DOHH2 (cell line): ENCODE measurements at regions not wholly inside any gene's neighbourhood (a gene's known extent, or its start where the extent isn't known, plus 50 kb on each side); places are given as distances from the start of the nearest gene placed in this dataset.

Experiments used
- H3F3A ChIP-seq: fragments of 200-600 bp; sonication (generic), shearing (Covaris generic); 2 replicates; pipeline ENCODE4 v1.6.0; 2016; ENCODE audit warnings: antibody characterized with exemption, mild to moderate bottlenecking; ENCODE audit not compliant: control insufficient read depth, insufficient read depth
- H3K27ac ChIP-seq: fragments of 200-600 bp; sonication (generic); 2 replicates; pipeline ENCODE4 v1.5.1; 2014; ENCODE audit warnings: low read depth, mild to moderate bottlenecking, low read length, moderate library complexity
- H3K27me3 ChIP-seq: fragments of 200-600 bp; sonication (generic); 2 replicates; pipeline ENCODE4 v1.6.1; 2014; ENCODE audit warnings: mild to moderate bottlenecking, low read length, mixed read lengths; ENCODE audit not compliant: control insufficient read depth
- H3K36me3 ChIP-seq: fragments of 200-600 bp; sonication (generic); 2 replicates; pipeline ENCODE4 v1.6.1; 2014; ENCODE audit warnings: mild to moderate bottlenecking, low read length, moderate library complexity, mixed read lengths; ENCODE audit not compliant: control insufficient read depth
- H3K4me1 ChIP-seq: fragments of 200-600 bp; sonication (generic); 2 replicates; pipeline ENCODE4 v1.6.1; 2014; ENCODE audit warnings: mild to moderate bottlenecking, low read length, mixed read lengths; ENCODE audit not compliant: control insufficient read depth
- H3K4me2 ChIP-seq: fragments of 200-600 bp; sonication (generic); 2 replicates; pipeline ENCODE4 v1.6.0; 2014; ENCODE audit warnings: mild to moderate bottlenecking, low read length, moderate library complexity
- H3K4me3 ChIP-seq: fragments of 200-600 bp; sonication (generic); 2 replicates; pipeline ENCODE4 v1.5.1; 2014; ENCODE audit warnings: mild to moderate bottlenecking, low read length, mixed read lengths
- H3K79me2 ChIP-seq: fragments of 200-600 bp; sonication (generic); 2 replicates; pipeline ENCODE4 v1.6.1; 2014; ENCODE audit warnings: mild to moderate bottlenecking, low read length, mixed read lengths; ENCODE audit not compliant: control insufficient read depth
- H3K9me2 ChIP-seq: fragments of 200-600 bp; sonication (generic); replicated peaks from 2 replicates; pipeline ENCODE4 v1.6.1; 2014; ENCODE audit warnings: mild to moderate bottlenecking, low read length, mixed read lengths; ENCODE audit not compliant: control insufficient read depth
- H3K9me3 ChIP-seq: fragments of 200-600 bp; sonication (generic); 2 replicates; pipeline ENCODE4 v1.6.1; 2014; ENCODE audit warnings: antibody characterized with exemption, low read length, mixed read lengths; ENCODE audit not compliant: control insufficient read depth, insufficient read depth
- H4K20me1 ChIP-seq: fragments of 200-600 bp; sonication (generic); 2 replicates; pipeline ENCODE4 v1.6.0; 2014; ENCODE audit warnings: low read depth, mild to moderate bottlenecking, antibody characterized with exemption, low read length, moderate library complexity; ENCODE audit not compliant: control insufficient read depth, insufficient read depth
- EZH2phosphoT487 ChIP-seq: fragments of 200-600 bp; sonication (generic); IDR thresholded peaks from 2 replicates; pipeline ENCODE4 v1.6.1; 2017; ENCODE audit warnings: borderline replicate concordance, mild to moderate bottlenecking, antibody characterized with exemption, low read length, moderate library complexity, mixed read lengths
- TF ChIP-seq, protein P1 (sequence below): fragments of 200-600 bp; sonication (generic); IDR thresholded peaks from one replicate; pipeline ENCODE4 v1.5.1; 2014; ENCODE audit warnings: antibody characterized with exemption, mild to moderate bottlenecking, low read depth, low read length; ENCODE audit not compliant: poor library complexity, severe bottlenecking

DNA sequence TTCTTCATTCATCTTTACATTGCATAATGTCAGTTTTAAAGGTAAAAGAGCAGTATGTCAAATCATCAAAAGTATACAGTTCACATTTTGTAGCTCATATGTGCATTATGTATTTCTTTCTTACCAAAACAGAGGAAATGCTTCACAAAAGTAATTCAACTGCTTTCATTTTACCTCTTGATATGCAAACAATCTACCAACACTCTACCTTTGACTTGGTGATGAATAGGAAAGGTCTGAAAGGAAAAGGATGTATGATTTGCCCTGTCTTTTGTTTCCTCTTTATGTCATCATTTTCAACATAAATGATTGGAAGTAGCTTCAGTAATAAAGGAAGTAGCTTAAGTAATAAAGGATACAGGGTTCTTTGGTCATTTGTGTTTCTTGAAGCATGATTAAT is 846.7 kb downstream of the NXPH1 start:
- TF ChIP-seq, protein P1, sequence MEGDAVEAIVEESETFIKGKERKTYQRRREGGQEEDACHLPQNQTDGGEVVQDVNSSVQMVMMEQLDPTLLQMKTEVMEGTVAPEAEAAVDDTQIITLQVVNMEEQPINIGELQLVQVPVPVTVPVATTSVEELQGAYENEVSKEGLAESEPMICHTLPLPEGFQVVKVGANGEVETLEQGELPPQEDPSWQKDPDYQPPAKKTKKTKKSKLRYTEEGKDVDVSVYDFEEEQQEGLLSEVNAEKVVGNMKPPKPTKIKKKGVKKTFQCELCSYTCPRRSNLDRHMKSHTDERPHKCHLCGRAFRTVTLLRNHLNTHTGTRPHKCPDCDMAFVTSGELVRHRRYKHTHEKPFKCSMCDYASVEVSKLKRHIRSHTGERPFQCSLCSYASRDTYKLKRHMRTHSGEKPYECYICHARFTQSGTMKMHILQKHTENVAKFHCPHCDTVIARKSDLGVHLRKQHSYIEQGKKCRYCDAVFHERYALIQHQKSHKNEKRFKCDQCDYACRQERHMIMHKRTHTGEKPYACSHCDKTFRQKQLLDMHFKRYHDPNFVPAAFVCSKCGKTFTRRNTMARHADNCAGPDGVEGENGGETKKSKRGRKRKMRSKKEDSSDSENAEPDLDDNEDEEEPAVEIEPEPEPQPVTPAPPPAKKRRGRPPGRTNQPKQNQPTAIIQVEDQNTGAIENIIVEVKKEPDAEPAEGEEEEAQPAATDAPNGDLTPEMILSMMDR: no peak
- no peak for TF ChIP-seq EZH2phosphoT487
- Histone ChIP-seq H3K27me3 (no peaks in the 10 kb centered on the region), H3K27ac (no peak overlapping the region), H3K4me1 (no peaks in the 10 kb centered on the region), H3K9me2 (no peaks in the 10 kb centered on the region), H3K36me3 (no peaks in the 10 kb centered on the region), H3K4me3 (no peak overlapping the region), H4K20me1 (no peaks in the 10 kb centered on the region), H3K4me2 (no peak overlapping the region), H3F3A (no peaks in the 10 kb centered on the region), H3K9me3 (no peaks in the 10 kb centered on the region), H3K79me2 (no peaks in the 10 kb centered on the region)

DNA sequence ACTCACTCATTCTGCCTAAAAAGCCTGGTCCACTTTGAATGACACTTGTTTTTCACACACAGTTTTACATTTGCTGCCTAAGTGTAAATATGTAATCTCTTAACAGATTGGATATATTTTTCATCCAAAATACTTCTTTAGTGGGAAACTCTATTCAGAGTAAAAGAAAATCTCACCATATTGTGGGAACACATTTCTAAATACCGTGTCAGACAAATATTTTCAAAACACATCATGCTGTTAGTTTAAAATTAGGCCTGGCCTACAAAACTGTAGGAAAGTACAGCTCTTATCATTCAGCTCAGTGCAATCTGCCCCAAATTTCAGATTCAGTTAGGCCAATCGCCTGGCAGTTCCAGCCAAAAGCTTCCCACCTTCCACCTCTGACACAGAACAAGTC is 849.8 kb downstream of the NXPH1 start:
- no peak overlapping the region for H3K27ac ChIP-seq

DNA sequence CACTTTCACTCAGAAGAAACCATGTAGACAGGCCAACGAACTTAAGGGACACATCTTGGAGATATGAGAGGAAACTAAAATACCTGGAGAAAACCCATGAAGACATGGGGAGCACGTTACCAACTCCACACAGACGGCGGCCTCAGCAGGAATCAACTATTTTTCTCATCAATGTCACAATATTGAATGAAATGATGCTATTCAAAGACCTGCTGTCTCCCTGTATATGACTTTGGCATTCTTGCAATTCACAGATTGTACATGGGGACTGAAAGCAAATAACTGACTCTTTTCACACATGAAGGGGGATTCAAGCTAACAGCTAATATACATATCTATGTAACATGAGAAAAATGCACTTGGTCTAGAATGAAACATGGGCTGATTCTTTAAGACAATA is 869.0 kb downstream of the NXPH1 start:
- H3K27ac ChIP-seq: no peak overlapping the region
- H3K36me3 ChIP-seq: no peaks in the 10 kb centered on the region
- no peak overlapping the region for H3K4me3 ChIP-seq
- no peaks in the 10 kb centered on the region for H3K9me2 ChIP-seq
- H3K9me3 ChIP-seq: no peaks in the 10 kb centered on the region
- no peaks in the 10 kb centered on the region for H3K79me2 ChIP-seq
- no peaks in the 10 kb centered on the region for H3K27me3 ChIP-seq
- TF ChIP-seq, protein P1: no peak
- no peak for TF ChIP-seq EZH2phosphoT487
- H3K4me1 ChIP-seq: no peaks in the 10 kb centered on the region
- H4K20me1 ChIP-seq: no peaks in the 10 kb centered on the region
- no peak overlapping the region for H3K4me2 ChIP-seq
- no peaks in the 10 kb centered on the region for H3F3A ChIP-seq

More for the DNA sequence above, 849.8 kb downstream of the NXPH1 start:
- no peak overlapping the region for H3K4me3 ChIP-seq
- no peaks in the 10 kb centered on the region for H3K4me1 ChIP-seq
- no peaks in the 10 kb centered on the region for H3F3A ChIP-seq
- H3K9me3 ChIP-seq: no peaks in the 10 kb centered on the region
- no peaks in the 10 kb centered on the region for H4K20me1 ChIP-seq
- TF ChIP-seq EZH2phosphoT487: no peak
- TF ChIP-seq, protein P1: no peak
- H3K79me2 ChIP-seq: no peaks in the 10 kb centered on the region
- H3K9me2 ChIP-seq: no peaks in the 10 kb centered on the region
- H3K27me3 ChIP-seq: no peaks in the 10 kb centered on the region
- no peak overlapping the region for H3K4me2 ChIP-seq
- no peaks in the 10 kb centered on the region for H3K36me3 ChIP-seq

- H3K27ac ChIP-seq: no peak overlapping the region
- no peaks in the 10 kb centered on the region for H3K27me3 ChIP-seq
- H3K9me2 ChIP-seq: no peaks in the 10 kb centered on the region
- H3F3A ChIP-seq: no peaks in the 10 kb centered on the region
- no peaks in the 10 kb centered on the region for H3K9me3 ChIP-seq
- H3K4me2 ChIP-seq: no peak overlapping the region
- H4K20me1 ChIP-seq: no peaks in the 10 kb centered on the region
- TF ChIP-seq EZH2phosphoT487: no peak
- TF ChIP-seq, protein P1: no peak
- H3K36me3 ChIP-seq: no peaks in the 10 kb centered on the region
- no peaks in the 10 kb centered on the region for H3K79me2 ChIP-seq
- H3K4me1 ChIP-seq: no peaks in the 10 kb centered on the region
- no peak overlapping the region for H3K4me3 ChIP-seq
Observed at GRCh38 chr7:9307131-9307530, 873.7 kb downstream of the NXPH1 start.
